ENCODE measurements at regions not wholly inside any gene's neighbourhood (a gene's known extent, or its start where the extent isn't known, plus 50 kb on each side); places are given as distances from the start of the nearest gene placed in this dataset.

DNA sequence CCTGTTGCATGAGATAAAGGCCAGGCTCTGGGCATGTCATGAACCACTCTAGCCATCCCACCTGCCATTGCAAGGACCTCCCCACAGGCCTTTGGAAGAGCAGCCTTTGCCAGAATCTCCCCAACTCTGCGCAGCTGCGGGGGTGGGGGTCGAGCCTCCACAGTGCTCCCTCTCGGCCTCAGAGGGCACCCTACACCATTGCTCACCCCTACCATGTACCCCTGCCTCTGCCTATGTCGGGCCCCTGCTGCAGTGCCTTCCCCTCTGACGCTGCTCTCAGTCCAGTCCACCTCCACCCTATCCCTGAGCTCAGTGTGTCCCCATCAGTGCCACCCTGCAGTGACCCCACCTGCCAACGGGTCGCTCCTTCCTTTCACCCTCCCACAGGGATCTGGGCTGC is 679.7 kb upstream of the RAB6C start:
- DNase-seq (ENCODE audit: low read depth) = no peak
- no peak overlapping the region for H3K4me3 ChIP-seq (ENCODE audit: low read depth, low read length)
- TF ChIP-seq, protein P1, sequence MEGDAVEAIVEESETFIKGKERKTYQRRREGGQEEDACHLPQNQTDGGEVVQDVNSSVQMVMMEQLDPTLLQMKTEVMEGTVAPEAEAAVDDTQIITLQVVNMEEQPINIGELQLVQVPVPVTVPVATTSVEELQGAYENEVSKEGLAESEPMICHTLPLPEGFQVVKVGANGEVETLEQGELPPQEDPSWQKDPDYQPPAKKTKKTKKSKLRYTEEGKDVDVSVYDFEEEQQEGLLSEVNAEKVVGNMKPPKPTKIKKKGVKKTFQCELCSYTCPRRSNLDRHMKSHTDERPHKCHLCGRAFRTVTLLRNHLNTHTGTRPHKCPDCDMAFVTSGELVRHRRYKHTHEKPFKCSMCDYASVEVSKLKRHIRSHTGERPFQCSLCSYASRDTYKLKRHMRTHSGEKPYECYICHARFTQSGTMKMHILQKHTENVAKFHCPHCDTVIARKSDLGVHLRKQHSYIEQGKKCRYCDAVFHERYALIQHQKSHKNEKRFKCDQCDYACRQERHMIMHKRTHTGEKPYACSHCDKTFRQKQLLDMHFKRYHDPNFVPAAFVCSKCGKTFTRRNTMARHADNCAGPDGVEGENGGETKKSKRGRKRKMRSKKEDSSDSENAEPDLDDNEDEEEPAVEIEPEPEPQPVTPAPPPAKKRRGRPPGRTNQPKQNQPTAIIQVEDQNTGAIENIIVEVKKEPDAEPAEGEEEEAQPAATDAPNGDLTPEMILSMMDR (conservative IDR thresholded peaks at IDR 0.05; ENCODE audit: low read depth, low read length) = no peak

DNA sequence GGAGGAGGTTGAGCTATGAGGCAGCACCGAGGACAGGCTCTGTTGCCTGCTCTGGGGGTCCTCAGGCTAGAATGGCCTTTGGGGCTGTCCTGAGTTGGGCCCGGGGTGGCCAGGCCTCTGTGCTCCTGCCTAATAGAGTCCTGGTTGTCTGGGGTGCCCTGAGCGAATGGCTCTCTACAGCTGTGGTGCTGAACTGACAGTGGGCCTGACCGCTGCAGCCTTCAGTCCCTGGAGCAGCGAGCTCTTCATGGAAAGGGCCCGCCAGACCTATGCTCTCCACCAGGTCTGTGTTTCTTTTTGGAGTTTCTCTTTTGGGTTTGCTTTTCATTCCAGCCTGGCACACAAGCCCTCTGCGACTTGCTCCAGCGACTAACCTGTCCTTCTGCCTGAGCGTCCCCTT is 679.0 kb upstream of the RAB6C start:
- DNase-seq (ENCODE audit: low read depth) = no peak
- no peak overlapping the region for H3K4me3 ChIP-seq (ENCODE audit: low read depth, low read length)
- TF ChIP-seq, protein P1 (conservative IDR thresholded peaks at IDR 0.05; ENCODE audit: low read depth, low read length) = no peak

DNA sequence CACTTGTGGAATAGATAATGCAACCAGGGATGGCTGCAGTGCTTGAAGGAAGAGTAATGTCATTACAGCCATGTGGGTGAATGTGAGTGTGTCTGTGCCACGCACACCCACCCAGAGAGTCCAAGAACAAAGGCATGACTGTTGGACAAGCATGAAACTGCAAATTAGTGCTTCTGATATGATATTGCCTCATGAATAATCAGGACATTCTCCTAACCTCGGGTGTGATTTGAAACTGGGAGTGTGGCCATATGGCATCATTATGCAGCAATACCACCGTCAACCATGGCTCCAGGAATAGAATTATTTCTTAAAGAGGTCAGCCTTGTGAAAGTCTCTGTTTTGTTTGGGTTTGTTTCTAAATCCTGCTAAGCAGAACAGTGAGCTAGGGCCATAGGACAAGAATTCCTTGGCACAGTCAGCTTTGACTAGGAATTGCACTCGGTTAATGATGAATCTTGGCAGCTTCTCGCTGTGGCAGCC is 678.0 kb upstream of the RAB6C start:
- DNase-seq (ENCODE audit: low read depth) = no peak
- TF ChIP-seq, protein P1 (conservative IDR thresholded peaks at IDR 0.05; ENCODE audit: low read depth, low read length) = no peak
- H3K4me3 ChIP-seq (ENCODE audit: low read depth, low read length) = no peak overlapping the region

DNA sequence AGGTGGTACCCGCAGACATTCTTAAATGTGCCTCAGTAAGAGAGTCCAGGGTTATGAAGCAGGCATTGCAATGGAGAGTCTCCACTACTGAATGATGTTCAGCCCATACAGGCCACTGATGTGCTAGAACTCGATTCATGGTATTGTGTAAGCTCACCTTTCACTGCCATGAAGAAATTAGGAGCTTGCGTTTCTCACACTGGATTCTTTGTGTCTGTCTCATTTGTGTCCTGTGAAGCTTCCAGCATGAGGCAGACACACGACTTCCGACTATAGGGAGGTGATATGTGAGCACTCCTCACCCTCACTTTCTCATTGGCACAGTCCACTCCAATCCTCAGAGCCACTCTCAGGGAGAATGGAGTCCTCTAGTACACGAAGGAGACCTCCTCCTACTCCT is 677.4 kb upstream of the RAB6C start:
- DNase-seq (ENCODE audit: low read depth) = no peak
- no peak overlapping the region for H3K4me3 ChIP-seq (ENCODE audit: low read depth, low read length)
- TF ChIP-seq, protein P1 (conservative IDR thresholded peaks at IDR 0.05; ENCODE audit: low read depth, low read length) = no peak

DNA sequence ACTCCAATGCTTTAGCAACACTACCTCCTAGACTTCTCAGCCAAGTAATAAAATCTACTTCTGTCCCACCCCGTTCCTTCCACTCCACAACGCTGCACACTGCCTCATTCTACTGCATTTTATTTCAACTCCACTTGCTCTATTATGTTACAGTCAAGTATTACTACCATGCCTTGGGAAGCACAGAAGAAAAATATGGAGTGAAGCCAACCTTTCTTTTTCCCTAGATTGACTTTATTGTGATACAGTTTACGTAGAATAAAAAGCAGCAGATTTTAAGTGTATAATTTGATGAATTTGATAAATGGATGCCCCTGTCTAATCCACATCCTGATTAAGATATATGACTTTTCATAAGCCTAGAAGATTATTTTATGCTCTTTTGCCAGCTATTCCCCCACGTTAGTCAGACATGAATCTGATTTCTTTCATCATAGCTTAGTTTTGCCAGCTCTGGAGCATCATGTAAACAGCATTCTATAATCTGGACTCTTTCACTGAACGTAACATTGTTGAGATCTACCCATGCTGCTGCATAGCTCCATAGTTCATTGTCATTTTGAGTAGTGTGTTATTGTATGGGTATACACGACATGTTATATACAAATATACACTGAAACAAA is 676.8 kb upstream of the RAB6C start:
- TF ChIP-seq, protein P1 (conservative IDR thresholded peaks at IDR 0.05; ENCODE audit: low read depth, low read length) = no peak
- DNase-seq (ENCODE audit: low read depth) = no peak
- no peak overlapping the region for H3K4me3 ChIP-seq (ENCODE audit: low read depth, low read length)

DNA sequence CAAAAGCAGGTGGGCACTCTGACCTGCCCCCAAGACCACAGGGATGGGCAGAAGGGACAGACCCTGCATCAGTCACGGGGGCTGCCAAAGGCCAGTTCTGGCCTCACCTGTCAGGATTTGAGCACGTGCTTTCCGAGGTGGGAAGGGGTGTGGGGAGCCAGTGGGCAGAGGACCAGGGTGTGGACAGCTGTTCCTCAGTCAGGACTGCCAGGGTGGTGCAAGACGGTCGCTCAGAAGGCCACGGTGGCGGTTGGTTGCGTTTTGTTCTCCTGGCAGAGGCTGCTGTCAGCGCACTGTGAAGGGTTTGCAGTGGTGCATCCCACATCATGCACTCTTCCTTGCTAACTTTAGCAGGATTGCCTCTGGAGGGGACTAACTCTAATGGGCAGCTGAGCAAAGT is 665.3 kb upstream of the RAB6C start:
- TF ChIP-seq, protein P1 (conservative IDR thresholded peaks at IDR 0.05; ENCODE audit: low read depth, low read length) = no peak
- no peak overlapping the region for H3K4me3 ChIP-seq (ENCODE audit: low read depth, low read length)
- no peak for DNase-seq (ENCODE audit: low read depth)
